Lower lobe of right lung (tissue), 2 donors: ENCODE measurements at regions not wholly inside any gene's neighbourhood (a gene's known extent, or its start where the extent isn't known, plus 50 kb on each side); places are given as distances from the start of the nearest gene placed in this dataset.

Source experiments
- ATAC-seq, 2 donors: fragments of 200-7000 bp; cut with Tn5 transposase; one replicate each; pipeline ENCODE4 v1.9.1; 2020 to 2022; ENCODE audit warnings: mild to moderate bottlenecking in 2 of 2, moderate library complexity in 2 of 2
- DNase-seq: peaks from one replicate; pipeline ENCODE4 v3.0.0-alpha.2; 2020
- H3K27ac ChIP-seq: fragments of 200-600 bp; one replicate; pipeline ENCODE4 v1.8.0; 2022
- H3K27me3 ChIP-seq: fragments of 200-600 bp; one replicate; pipeline ENCODE4 v1.8.0; 2022; ENCODE audit warnings: low read depth
- H3K36me3 ChIP-seq: fragments of 200-600 bp; one replicate; pipeline ENCODE4 v1.8.0; 2022; ENCODE audit warnings: mild to moderate bottlenecking
- H3K4me1 ChIP-seq: fragments of 200-600 bp; one replicate; pipeline ENCODE4 v1.8.0; 2022
- H3K4me3 ChIP-seq: fragments of 200-600 bp; one replicate; pipeline ENCODE4 v1.8.0; 2022; ENCODE audit warnings: mild to moderate bottlenecking
- H3K9me3 ChIP-seq: fragments of 200-600 bp; one replicate; pipeline ENCODE4 v1.8.0; 2022
- intact Hi-C: fragments of 100-400 bp; cut with DNase I; formaldehyde crosslinking; loops from one replicate; pipeline ENCODE4 v1.11.0; 2022
- TF ChIP-seq, protein P1 (sequence below): fragments of 200-600 bp; IDR thresholded peaks from one replicate; pipeline ENCODE4 v1.8.0; 2022; ENCODE audit warnings: antibody characterized with exemption, mild to moderate bottlenecking
- donor health status: DM: no; HTN: yes; CAD: no; lungs with severe emphysema.

DNA sequence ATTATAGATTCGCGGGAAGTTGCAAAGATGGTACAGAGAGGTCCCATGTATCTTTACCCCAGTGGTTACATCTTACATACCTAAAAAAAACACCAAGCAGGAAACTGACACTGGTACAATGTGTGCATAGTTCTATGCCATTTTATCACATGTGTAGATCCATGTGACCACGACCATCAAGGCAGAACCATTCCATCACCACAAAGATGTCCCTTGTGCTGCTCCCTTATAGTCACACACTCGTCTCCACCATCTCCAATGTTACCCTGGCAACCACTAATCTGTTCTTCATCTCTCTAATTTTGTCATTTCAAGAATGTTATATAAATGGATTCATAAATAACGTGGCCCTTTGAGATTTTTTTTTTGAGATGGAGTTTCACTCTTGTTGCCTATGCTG, 156.9 kb upstream of the MAGI3 start:
- H3K4me1 ChIP-seq, result no peaks in the 10 kb centered on the region
- no peak overlapping the region for H3K4me3 ChIP-seq
- DNase-seq (no peak), ATAC-seq (no peak)
- no peaks in the 10 kb centered on the region for H3K36me3 ChIP-seq
- H3K27ac ChIP-seq, result no peak overlapping the region
- intact Hi-C loops, result no loop called here
- no peaks in the 10 kb centered on the region for H3K27me3 ChIP-seq
- TF ChIP-seq, protein P1, sequence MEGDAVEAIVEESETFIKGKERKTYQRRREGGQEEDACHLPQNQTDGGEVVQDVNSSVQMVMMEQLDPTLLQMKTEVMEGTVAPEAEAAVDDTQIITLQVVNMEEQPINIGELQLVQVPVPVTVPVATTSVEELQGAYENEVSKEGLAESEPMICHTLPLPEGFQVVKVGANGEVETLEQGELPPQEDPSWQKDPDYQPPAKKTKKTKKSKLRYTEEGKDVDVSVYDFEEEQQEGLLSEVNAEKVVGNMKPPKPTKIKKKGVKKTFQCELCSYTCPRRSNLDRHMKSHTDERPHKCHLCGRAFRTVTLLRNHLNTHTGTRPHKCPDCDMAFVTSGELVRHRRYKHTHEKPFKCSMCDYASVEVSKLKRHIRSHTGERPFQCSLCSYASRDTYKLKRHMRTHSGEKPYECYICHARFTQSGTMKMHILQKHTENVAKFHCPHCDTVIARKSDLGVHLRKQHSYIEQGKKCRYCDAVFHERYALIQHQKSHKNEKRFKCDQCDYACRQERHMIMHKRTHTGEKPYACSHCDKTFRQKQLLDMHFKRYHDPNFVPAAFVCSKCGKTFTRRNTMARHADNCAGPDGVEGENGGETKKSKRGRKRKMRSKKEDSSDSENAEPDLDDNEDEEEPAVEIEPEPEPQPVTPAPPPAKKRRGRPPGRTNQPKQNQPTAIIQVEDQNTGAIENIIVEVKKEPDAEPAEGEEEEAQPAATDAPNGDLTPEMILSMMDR, result no peak
- H3K9me3 ChIP-seq, result no peaks in the 10 kb centered on the region

DNA sequence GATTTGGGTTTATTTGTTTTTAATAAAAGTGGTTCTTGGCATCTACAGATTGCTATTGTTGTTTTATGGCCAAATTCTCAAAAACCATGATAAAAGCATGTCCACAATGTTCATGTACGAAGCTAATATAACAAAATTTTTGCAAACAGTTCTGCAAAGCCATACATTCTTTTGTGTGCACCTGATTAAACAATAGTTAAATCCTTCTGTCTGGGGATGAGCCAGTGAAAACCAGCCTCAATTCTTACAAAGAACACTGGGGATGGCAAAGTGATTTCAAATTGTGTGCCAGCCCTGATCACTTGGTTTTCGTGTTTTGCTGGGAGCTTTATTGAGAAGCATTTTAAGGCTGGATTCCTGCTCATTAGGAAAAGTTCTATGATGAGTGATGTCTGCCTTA, 149.1 kb upstream of the MAGI3 start:
- TF ChIP-seq, protein P1, result no peak
- DNase-seq, result no peak
- no peak overlapping the region for H3K27ac ChIP-seq
- no peak overlapping the region for H3K4me3 ChIP-seq
- intact Hi-C loops, result no loop called here
- H3K9me3 ChIP-seq, result no peaks in the 10 kb centered on the region
- H3K36me3 ChIP-seq, result no peaks in the 10 kb centered on the region
- no peaks in the 10 kb centered on the region for H3K27me3 ChIP-seq
- H3K4me1 ChIP-seq, result no peaks in the 10 kb centered on the region
- ATAC-seq, result no peak

DNA sequence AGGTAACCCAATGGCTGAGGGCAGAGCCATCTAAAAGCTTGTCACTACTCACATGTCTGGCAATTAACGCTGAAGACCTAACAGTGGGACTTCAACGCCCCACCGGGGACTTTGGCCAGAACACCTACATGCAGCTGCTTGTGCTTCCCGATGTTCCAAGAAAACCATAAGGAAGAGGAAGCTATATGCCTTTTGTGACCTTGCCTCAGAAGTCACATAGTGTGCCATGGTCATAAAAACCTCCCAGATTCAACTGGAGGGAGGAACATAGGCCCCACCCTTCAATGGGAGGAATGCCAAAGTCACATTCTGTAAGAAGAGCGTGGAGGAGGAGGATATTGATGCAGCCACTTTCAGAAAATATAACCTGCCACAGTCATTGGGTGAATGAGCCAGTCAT, 147.8 kb upstream of the MAGI3 start:
- ATAC-seq (peak in 1 of 2 donors; percentile 36), DNase-seq (no peak)
- Histone ChIP-seq H3K27ac (no peak overlapping the region), H3K4me1 (no peaks in the 10 kb centered on the region), H3K36me3 (no peaks in the 10 kb centered on the region), H3K27me3 (no peaks in the 10 kb centered on the region), H3K9me3 (no peaks in the 10 kb centered on the region), H3K4me3 (no peak overlapping the region)
- intact Hi-C loops, result no loop called here
- TF ChIP-seq, protein P1, result no peak

DNA sequence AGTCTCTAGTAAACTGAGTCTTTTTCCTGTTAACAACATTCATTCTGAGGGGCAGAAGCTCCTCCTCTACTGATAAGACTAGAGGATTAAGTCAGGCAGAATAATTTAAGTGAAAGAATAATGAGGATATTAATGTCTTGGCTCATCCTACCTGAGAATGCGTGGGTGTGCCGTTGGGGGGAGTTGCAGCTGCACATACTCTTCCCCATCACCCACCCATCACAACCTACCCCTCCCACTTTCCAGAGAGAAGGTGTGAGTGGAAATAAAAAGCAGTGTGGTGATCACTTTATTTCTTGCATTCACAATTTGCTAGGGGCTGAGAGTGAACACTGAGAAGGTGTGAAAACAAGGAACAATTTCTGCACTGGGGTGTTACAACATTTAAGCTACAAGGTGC, 146.8 kb upstream of the MAGI3 start:
- Histone ChIP-seq H3K4me3 (no peak overlapping the region), H3K36me3 (no peaks in the 10 kb centered on the region), H3K27me3 (no peaks in the 10 kb centered on the region), H3K4me1 (no peaks in the 10 kb centered on the region), H3K9me3 (no peaks in the 10 kb centered on the region), H3K27ac (no peak overlapping the region)
- DNase-seq, result no peak
- intact Hi-C loops, result no loop called here
- TF ChIP-seq, protein P1, result no peak
- no peak for ATAC-seq

DNA sequence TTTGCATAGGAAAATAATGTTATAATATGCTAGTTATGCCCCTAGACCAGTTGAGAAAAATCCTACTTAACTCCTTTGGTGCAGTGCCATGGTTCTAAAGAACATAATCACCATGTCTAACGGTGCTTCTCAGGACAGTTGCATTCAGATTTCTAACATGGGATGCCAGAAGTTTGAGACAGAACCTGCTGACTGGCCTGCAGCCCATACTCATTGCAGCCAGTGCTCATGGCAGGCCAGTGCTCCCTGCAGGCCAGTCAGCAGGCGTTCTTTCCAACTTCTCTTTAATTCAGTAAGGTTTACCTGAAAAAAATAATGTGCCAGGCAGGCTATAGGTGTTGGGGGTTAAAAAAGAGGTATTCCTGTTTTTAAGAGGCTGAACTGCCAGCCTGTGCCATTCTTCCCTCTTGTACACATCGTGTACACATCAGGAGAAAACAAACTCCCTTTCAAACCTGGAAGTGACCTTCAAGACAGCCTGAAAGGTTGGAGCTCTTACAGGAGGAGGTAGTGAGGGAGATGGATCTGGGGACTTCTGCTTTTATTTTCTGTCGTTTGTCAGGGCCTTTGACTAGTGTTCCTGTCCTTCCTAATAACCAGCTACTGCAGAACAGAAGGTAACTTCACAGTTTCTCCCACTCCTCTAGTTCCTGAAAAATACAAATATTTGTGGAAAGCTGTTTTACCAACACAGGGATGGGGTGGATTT, 146.0 kb upstream of the MAGI3 start:
- intact Hi-C loops, result no loop called here
- H3K36me3 ChIP-seq, result no peaks in the 10 kb centered on the region
- H3K27ac ChIP-seq, result no peak overlapping the region
- TF ChIP-seq, protein P1, result no peak
- H3K27me3 ChIP-seq, result no peaks in the 10 kb centered on the region
- H3K4me1 ChIP-seq, result no peaks in the 10 kb centered on the region
- no peaks in the 10 kb centered on the region for H3K9me3 ChIP-seq
- DNase-seq (no peak), ATAC-seq (peak in 1 of 2 donors; percentile 42)
- no peak overlapping the region for H3K4me3 ChIP-seq
